Loucy (cell line): ENCODE measurements at regions not wholly inside any gene's neighbourhood (a gene's known extent, or its start where the extent isn't known, plus 50 kb on each side); places are given as distances from the start of the nearest gene placed in this dataset.

Experiments used
- H2AFZ ChIP-seq: fragments of 200-600 bp; sonication (generic); 2 replicates; pipeline ENCODE4 v1.6.0; 2016; ENCODE audit warnings: antibody characterized with exemption, mild to moderate bottlenecking, low read length, moderate library complexity
- H3F3A ChIP-seq: fragments of 200-600 bp; 2 replicates; pipeline ENCODE4 v1.6.0; 2016; ENCODE audit warnings: antibody characterized with exemption, low read depth, mild to moderate bottlenecking
- H3K27me3 ChIP-seq: fragments of 200-600 bp; sonication (generic); 2 replicates; pipeline ENCODE4 v1.6.1; 2014; ENCODE audit warnings: low read length, mild to moderate bottlenecking; ENCODE audit not compliant: insufficient read depth, poor library complexity, severe bottlenecking
- H3K36me3 ChIP-seq: fragments of 200-600 bp; sonication (generic); 2 replicates; pipeline ENCODE4 v1.6.1; 2016; ENCODE audit warnings: low read length; ENCODE audit not compliant: insufficient read depth
- H3K4me1 ChIP-seq: fragments of 200-600 bp; sonication (generic); 2 replicates; pipeline ENCODE4 v1.5.1; 2014; ENCODE audit warnings: low read length, mild to moderate bottlenecking; ENCODE audit not compliant: insufficient read depth, poor library complexity, severe bottlenecking
- H3K4me2 ChIP-seq: fragments of 200-600 bp; sonication (generic); 2 replicates; pipeline ENCODE4 v1.6.0; 2014; ENCODE audit warnings: antibody characterized with exemption, low read length, low read depth, mild to moderate bottlenecking; ENCODE audit not compliant: poor library complexity, severe bottlenecking
- H3K4me3 ChIP-seq: fragments of 200-600 bp; sonication (generic); 2 replicates; pipeline ENCODE4 v1.5.1; 2014; ENCODE audit warnings: low read length, mild to moderate bottlenecking, mixed read lengths; ENCODE audit not compliant: poor library complexity, severe bottlenecking
- H3K79me2 ChIP-seq: fragments of 200-600 bp; sonication (generic); 2 replicates; pipeline ENCODE4 v1.6.1; 2014; ENCODE audit warnings: low read length; ENCODE audit not compliant: insufficient read depth
- H3K9ac ChIP-seq: fragments of 200-600 bp; sonication (generic); 2 replicates; pipeline ENCODE4 v1.6.0; 2014; ENCODE audit warnings: mild to moderate bottlenecking, low read depth, low read length, moderate library complexity; ENCODE audit not compliant: poor library complexity, severe bottlenecking
- H3K9me2 ChIP-seq: fragments of 200-600 bp; sonication (generic); replicated peaks from 2 replicates; pipeline ENCODE4 v1.6.1; 2016; ENCODE audit warnings: low read depth, low read length, mixed read lengths
- H3K9me3 ChIP-seq: fragments of 200-600 bp; sonication (generic); 2 replicates; pipeline ENCODE4 v1.6.1; 2014; ENCODE audit warnings: mild to moderate bottlenecking, antibody characterized with exemption, low read length, low read depth; ENCODE audit not compliant: insufficient read depth
- H4K20me1 ChIP-seq: fragments of 200-600 bp; sonication (generic); 2 replicates; pipeline ENCODE4 v1.6.0; 2014; ENCODE audit warnings: antibody characterized with exemption, low read length, mild to moderate bottlenecking; ENCODE audit not compliant: insufficient read depth, poor library complexity, severe bottlenecking
- CTCF ChIP-seq: fragments of 200-600 bp; sonication (generic); conservative IDR thresholded peaks from 2 replicates; pipeline ENCODE4 v1.5.1; 2014; ENCODE audit warnings: mild to moderate bottlenecking, antibody characterized with exemption, low read length
- EZH2phosphoT487 ChIP-seq: fragments of 200-600 bp; IDR thresholded peaks from 2 replicates; pipeline ENCODE4 v1.6.1; 2018; ENCODE audit warnings: antibody characterized with exemption, mild to moderate bottlenecking, moderate library complexity, borderline replicate concordance

- Histone ChIP-seq H3K36me3 (no peaks in the 10 kb centered on the region), H3K9me3 (no peaks in the 10 kb centered on the region)
- TF ChIP-seq CTCF, result no peak
- TF ChIP-seq EZH2phosphoT487, result no peak
These were observed 107.7 kb upstream of the LMO4 start for GRCh38 chr1:87220993-87221392.

GRCh38 chr1:87224201-87224600, 104.5 kb upstream of the LMO4 start:
- TF ChIP-seq EZH2phosphoT487 (no peak), CTCF (no peak)
- Histone ChIP-seq H3K4me1 (no peaks in the 10 kb centered on the region), H3F3A (no peaks in the 10 kb centered on the region), H2AFZ (no peak overlapping the region), H3K9me2 (no peaks in the 10 kb centered on the region), H3K4me3 (no peak overlapping the region), H3K9me3 (no peaks in the 10 kb centered on the region), H3K4me2 (no peak overlapping the region), H4K20me1 (no peaks in the 10 kb centered on the region), H3K9ac (no peak overlapping the region), H3K27me3 (no peaks in the 10 kb centered on the region), H3K79me2 (no peaks in the 10 kb centered on the region), H3K36me3 (no peaks in the 10 kb centered on the region)

More at GRCh38 chr1:87220993-87221392, 107.7 kb upstream of the LMO4 start:
- Histone ChIP-seq H2AFZ (no peak overlapping the region), H3K9me2 (no peaks in the 10 kb centered on the region), H3K9ac (no peak overlapping the region), H3F3A (no peaks in the 10 kb centered on the region), H4K20me1 (no peaks in the 10 kb centered on the region), H3K79me2 (no peaks in the 10 kb centered on the region), H3K4me3 (no peak overlapping the region), H3K4me1 (no peaks in the 10 kb centered on the region), H3K27me3 (no peaks in the 10 kb centered on the region), H3K4me2 (no peak overlapping the region)

GRCh38 chr1:87225171-87225570, 103.5 kb upstream of the LMO4 start:
- TF ChIP-seq EZH2phosphoT487 (no peak), CTCF (no peak)
- no peak overlapping the region for H3K9ac ChIP-seq
- H3K9me3 ChIP-seq, result no peaks in the 10 kb centered on the region
- no peaks in the 10 kb centered on the region for H3K79me2 ChIP-seq
- no peaks in the 10 kb centered on the region for H3K9me2 ChIP-seq
- H3K4me3 ChIP-seq, result no peak overlapping the region
- H3F3A ChIP-seq, result no peaks in the 10 kb centered on the region
- no peak overlapping the region for H2AFZ ChIP-seq
- no peaks in the 10 kb centered on the region for H3K27me3 ChIP-seq
- H4K20me1 ChIP-seq, result no peaks in the 10 kb centered on the region
- H3K4me2 ChIP-seq, result no peak overlapping the region
- H3K4me1 ChIP-seq, result no peaks in the 10 kb centered on the region
- no peaks in the 10 kb centered on the region for H3K36me3 ChIP-seq
